IMR-90 (cell line): ENCODE measurements at regions not wholly inside any gene's neighbourhood (a gene's known extent, or its start where the extent isn't known, plus 50 kb on each side); places are given as distances from the start of the nearest gene placed in this dataset.

Experiments
- ATAC-seq: fragments of 200-7000 bp; cut with Tn5 transposase; 2 replicates; pipeline ENCODE4 v1.9.1; 2020; ENCODE audit warnings: low read depth, mild to moderate bottlenecking, moderate library complexity
- BruUV-seq: library from RNA; stranded (reverse); fragments of 400-500 nt; replicated peaks from 2 replicates; lab custom pipeline; 2021; lab: Mats Ljungman, UMichigan
- CTCF ChIA-PET: fragments of 300-600 bp; formaldehyde crosslinking; extraction: SDS; loops from one replicate; lab custom pipeline; 2021; ENCODE audit warnings: antibody characterized with exemption; lab: Yijun Ruan, JAX
- POLR2A ChIA-PET: fragments of 300-600 bp; sonication (Branson Sonifier 250); formaldehyde crosslinking; loops from one replicate; lab custom pipeline; 2022; ENCODE audit warnings: antibody characterized with exemption; ENCODE audit not compliant: unreplicated experiment; lab: Charles Lee
- DNase-seq: peaks from one replicate; pipeline ENCODE4 v3.0.0; 2013
- H2AFZ ChIP-seq: replicated peaks from 2 replicates; pipeline ENCODE3; 2013; ENCODE audit warnings: low read length, mild to moderate bottlenecking; ENCODE audit not compliant: poor library complexity
- H2AK5ac ChIP-seq: 2 replicates; pipeline ENCODE4 v1.6.1; 2013; ENCODE audit warnings: low read depth, low read length, inconsistent platforms
- H2AK9ac ChIP-seq: replicated peaks from 2 replicates; pipeline ENCODE3; 2013; ENCODE audit warnings: mild to moderate bottlenecking, low read depth, low read length, moderate library complexity; ENCODE audit not compliant: poor library complexity
- H2BK120ac ChIP-seq: 2 replicates; pipeline ENCODE4 v1.6.1; 2013; ENCODE audit warnings: low read depth, low read length, inconsistent platforms
- H2BK15ac ChIP-seq: 3 replicates; pipeline ENCODE4 v1.6.1; 2013; ENCODE audit warnings: low read depth, low read length, inconsistent platforms
- H2BK20ac ChIP-seq: 2 replicates; pipeline ENCODE4 v1.6.1; 2013; ENCODE audit warnings: low read depth, mild to moderate bottlenecking, inconsistent platforms, low read length, moderate library complexity
- H2BK5ac ChIP-seq: 2 replicates; pipeline ENCODE4 v1.6.1; 2013; ENCODE audit warnings: mild to moderate bottlenecking, low read depth, low read length, inconsistent platforms; ENCODE audit not compliant: poor library complexity, severe bottlenecking
- H3K14ac ChIP-seq: replicated peaks from 2 replicates; pipeline ENCODE4 v1.6.1; 2013; ENCODE audit warnings: low read depth, low read length, inconsistent platforms
- H3K18ac ChIP-seq: 2 replicates; pipeline ENCODE4 v1.6.1; 2013; ENCODE audit warnings: low read depth, low read length, control low read depth
- H3K23ac ChIP-seq: 2 replicates; pipeline ENCODE4 v1.6.1; 2013; ENCODE audit warnings: low read depth, low read length, inconsistent platforms
- H3K27ac ChIP-seq: 2 replicates; pipeline ENCODE4 v1.5.1; 2013; ENCODE audit warnings: mild to moderate bottlenecking, control low read depth, low read length; ENCODE audit not compliant: insufficient read depth
- H3K27me3 ChIP-seq: 2 replicates; pipeline ENCODE4 v1.6.1; 2013; ENCODE audit warnings: low read length; ENCODE audit not compliant: control insufficient read depth, insufficient read depth
- H3K36me3 ChIP-seq: 2 replicates; pipeline ENCODE4 v1.6.1; 2013; ENCODE audit warnings: low read length, mixed read lengths; ENCODE audit not compliant: control insufficient read depth, insufficient read depth
- H3K4ac ChIP-seq: 2 replicates; pipeline ENCODE4 v1.6.1; 2013; ENCODE audit warnings: low read depth, low read length, inconsistent platforms
- H3K4me1 ChIP-seq: 2 replicates; pipeline ENCODE4 v1.6.1; 2013; ENCODE audit warnings: low read length, mixed read lengths; ENCODE audit not compliant: control insufficient read depth, insufficient read depth
- H3K4me2 ChIP-seq: 2 replicates; pipeline ENCODE4 v1.6.1; 2013; ENCODE audit warnings: low read depth, mild to moderate bottlenecking, control low read depth, low read length, moderate library complexity
- H3K4me3 ChIP-seq: 2 replicates; pipeline ENCODE4 v1.5.1; 2013; ENCODE audit warnings: low read depth, mild to moderate bottlenecking, control low read depth, low read length, moderate library complexity; ENCODE audit not compliant: insufficient read depth
- H3K56ac ChIP-seq: 2 replicates; pipeline ENCODE4 v1.6.1; 2013; ENCODE audit warnings: low read length, inconsistent platforms; ENCODE audit not compliant: insufficient read depth; ENCODE audit errors: extremely low read depth
- H3K79me1 ChIP-seq, 2 experiments: 2 replicates each; pipeline ENCODE4 v1.6.1; 2013; ENCODE audit warnings: low read length in 2 of 2, inconsistent platforms in 1 of 2, low read depth in 1 of 2
- H3K9ac ChIP-seq: 2 replicates; pipeline ENCODE4 v1.6.1; 2013; ENCODE audit warnings: low read depth, low read length, control low read depth
- H3K9me1 ChIP-seq: 2 replicates; pipeline ENCODE4 v1.6.1; 2013; ENCODE audit warnings: low read length, inconsistent platforms; ENCODE audit not compliant: insufficient read depth
- H3K9me3 ChIP-seq: 2 replicates; pipeline ENCODE4 v1.6.1; 2013; ENCODE audit warnings: low read length; ENCODE audit not compliant: control insufficient read depth, insufficient read depth
- H4K20me1 ChIP-seq: 2 replicates; pipeline ENCODE4 v1.6.1; 2013; ENCODE audit warnings: low read length, inconsistent platforms; ENCODE audit not compliant: insufficient read depth
- H4K5ac ChIP-seq: 2 replicates; pipeline ENCODE4 v1.6.1; 2013; ENCODE audit warnings: mild to moderate bottlenecking, low read depth, low read length, control low read depth
- H4K8ac ChIP-seq, 2 experiments: 2 replicates each; pipeline ENCODE4 v1.6.1; 2013; ENCODE audit warnings: low read depth in 2 of 2, low read length in 2 of 2, control low read depth in 1 of 2, inconsistent platforms in 1 of 2
- H4K91ac ChIP-seq: 2 replicates; pipeline ENCODE4 v1.6.1; 2013; ENCODE audit warnings: low read depth, low read length, inconsistent platforms; ENCODE audit not compliant: insufficient read depth
- BHLHE40 ChIP-seq: fragments of 150-350 bp; IDR thresholded peaks from 2 replicates; pipeline ENCODE4 v1.6.1; 2016; ENCODE audit warnings: mild to moderate bottlenecking, low read depth, low read length
- CEBPB ChIP-seq: IDR thresholded peaks from 2 replicates; pipeline ENCODE4 v1.6.1; 2012; ENCODE audit warnings: low read depth, low read length, improper control_type of control experiment
- CHD1 ChIP-seq: IDR thresholded peaks from 2 replicates; pipeline ENCODE4 v1.6.1; 2012; ENCODE audit warnings: low read depth, low read length, improper control_type of control experiment
- FOS ChIP-seq: fragments of 150-350 bp; IDR thresholded peaks from 2 replicates; pipeline ENCODE4 v1.6.1; 2016; ENCODE audit warnings: low read depth, low read length
- MAFK ChIP-seq: IDR thresholded peaks from 2 replicates; pipeline ENCODE4 v1.6.1; 2012; ENCODE audit warnings: low read depth, low read length, improper control_type of control experiment
- MAZ ChIP-seq: IDR thresholded peaks from 2 replicates; pipeline ENCODE4 v1.6.1; 2012; ENCODE audit warnings: low read depth, mild to moderate bottlenecking, low read length, improper control_type of control experiment, moderate library complexity, borderline replicate concordance
- MXI1 ChIP-seq: IDR thresholded peaks from 2 replicates; pipeline ENCODE4 v1.6.1; 2012; ENCODE audit warnings: low read depth, mild to moderate bottlenecking, low read length, moderate library complexity, borderline replicate concordance
- NFE2L2 ChIP-seq: fragments of 150-350 bp; IDR thresholded peaks from 2 replicates; pipeline ENCODE4 v1.6.1; 2016; ENCODE audit warnings: low read depth, mild to moderate bottlenecking, low read length
- POLR2A ChIP-seq: IDR thresholded peaks from 2 replicates; pipeline ENCODE4 v1.6.1; 2012; ENCODE audit warnings: mild to moderate bottlenecking, low read depth, low read length
- RAD21 ChIP-seq: IDR thresholded peaks from 2 replicates; pipeline ENCODE4 v1.6.1; 2012; ENCODE audit warnings: low read length, improper control_type of control experiment
- RCOR1 ChIP-seq: IDR thresholded peaks from 2 replicates; pipeline ENCODE4 v1.6.1; 2012; ENCODE audit warnings: mild to moderate bottlenecking, low read length, improper control_type of control experiment; ENCODE audit not compliant: insufficient replicate concordance
- RFX5 ChIP-seq: IDR thresholded peaks from 2 replicates; pipeline ENCODE4 v1.8.0; 2012; ENCODE audit warnings: low read depth, mild to moderate bottlenecking, low read length, moderate library complexity
- SMC3 ChIP-seq: fragments of 150-350 bp; IDR thresholded peaks from 2 replicates; pipeline ENCODE4 v1.6.1; 2016; ENCODE audit warnings: low read depth, mild to moderate bottlenecking, antibody characterized with exemption, low read length, moderate library complexity
- dilution Hi-C: fragments of 300-500 bp; cut with HindIII; formaldehyde crosslinking; loops from one replicate; pipeline ENCODE4 v1.14.3; 2018; ENCODE audit warnings: low sequenced_read_pairs; ENCODE audit not compliant: unreplicated experiment
- in situ Hi-C: fragments of 300-500 bp; cut with MboI; formaldehyde crosslinking; loops from 3 replicates; pipeline ENCODE4 v1.14.3; 2019; ENCODE audit warnings: low sequenced_read_pairs, inconsistent platforms, mixed read lengths
- intact Hi-C: fragments of 100-400 bp; cut with micrococcal nuclease; formaldehyde crosslinking; loops from 2 replicates; pipeline ENCODE4 v1.10.0; 2022
- TF ChIP-seq, protein P1 (sequence below): fragments of 150-350 bp; IDR thresholded peaks from 2 replicates; pipeline ENCODE4 v1.6.1; 2017; ENCODE audit warnings: mild to moderate bottlenecking, antibody characterized with exemption, low read length, low read depth
- TF ChIP-seq, protein P2 (sequence below): conservative IDR thresholded peaks from 2 replicates; pipeline ENCODE4 v1.5.1; 2012; ENCODE audit warnings: mild to moderate bottlenecking, low read depth, low read length, improper control_type of control experiment
- TF ChIP-seq, protein P3 (sequence below): fragments of 150-350 bp; IDR thresholded peaks from 2 replicates; pipeline ENCODE4 v1.6.1; 2016; ENCODE audit warnings: low read depth, mild to moderate bottlenecking, low read length, moderate library complexity, borderline replicate concordance

DNA sequence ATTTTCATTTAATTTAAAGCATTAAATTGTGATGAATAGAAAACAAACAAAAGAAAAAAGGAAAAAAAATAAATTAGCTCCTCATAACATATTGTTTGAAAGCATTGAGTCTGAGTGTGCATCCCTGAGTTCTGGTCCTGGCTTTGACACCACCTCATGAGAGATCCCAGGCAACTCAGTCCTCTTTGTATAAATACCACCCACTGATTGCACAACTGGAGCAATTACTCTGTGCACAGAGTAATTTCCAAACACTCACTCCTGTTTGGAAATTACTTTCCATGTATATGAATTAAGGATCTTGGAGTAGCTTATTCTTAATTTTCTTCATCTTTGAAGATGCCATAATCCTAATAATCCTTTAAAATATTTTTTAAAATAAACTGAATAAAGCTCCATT is 59.4 kb upstream of the C5orf46 start:
- Histone ChIP-seq H4K5ac (no peak overlapping the region), H3K4me3 (no peak overlapping the region), H3K56ac (no peak overlapping the region), H3K14ac (no peak overlapping the region), H3K9ac (no peak overlapping the region), H2AK5ac (no peak overlapping the region), H3K27ac (no peak overlapping the region), H2BK120ac (no peak overlapping the region), H3K79me1 (no peaks in the 10 kb centered on the region), H4K8ac (no peak overlapping the region), H2BK15ac (no peak overlapping the region), H3K9me3 (no peaks in the 10 kb centered on the region), H2BK20ac (no peak overlapping the region), H2AK9ac (no peak overlapping the region), H3K18ac (no peak overlapping the region), H3K4me1 (no peaks in the 10 kb centered on the region), H2BK5ac (no peak overlapping the region), H3K36me3 (no peaks in the 10 kb centered on the region), H3K9me1 (no peaks in the 10 kb centered on the region), H4K91ac (no peak overlapping the region), H4K20me1 (no peaks in the 10 kb centered on the region), H2AFZ (no peak overlapping the region), H3K23ac (no peak overlapping the region), H3K4me2 (no peak overlapping the region), H3K27me3 (no peaks in the 10 kb centered on the region), H3K4ac (no peak overlapping the region)
- CTCF ChIA-PET, result no interaction called here
- no peak for ATAC-seq
- dilution Hi-C loops, result no loop called here
- DNase-seq, result no peak
- intact Hi-C loops, result no loop called here
- no peak for TF ChIP-seq CHD1
- no peak for TF ChIP-seq MAFK
- no peak for TF ChIP-seq NFE2L2
- TF ChIP-seq RFX5, result no peak
- no peak for TF ChIP-seq MXI1
- TF ChIP-seq RCOR1, result no peak
- TF ChIP-seq FOS, result no peak
- TF ChIP-seq SMC3, result no peak
- TF ChIP-seq, protein P1, sequence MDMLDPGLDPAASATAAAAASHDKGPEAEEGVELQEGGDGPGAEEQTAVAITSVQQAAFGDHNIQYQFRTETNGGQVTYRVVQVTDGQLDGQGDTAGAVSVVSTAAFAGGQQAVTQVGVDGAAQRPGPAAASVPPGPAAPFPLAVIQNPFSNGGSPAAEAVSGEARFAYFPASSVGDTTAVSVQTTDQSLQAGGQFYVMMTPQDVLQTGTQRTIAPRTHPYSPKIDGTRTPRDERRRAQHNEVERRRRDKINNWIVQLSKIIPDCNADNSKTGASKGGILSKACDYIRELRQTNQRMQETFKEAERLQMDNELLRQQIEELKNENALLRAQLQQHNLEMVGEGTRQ, result no peak
- no peak for TF ChIP-seq CEBPB
- no peak for TF ChIP-seq BHLHE40
- no peak for TF ChIP-seq POLR2A
- TF ChIP-seq, protein P2, sequence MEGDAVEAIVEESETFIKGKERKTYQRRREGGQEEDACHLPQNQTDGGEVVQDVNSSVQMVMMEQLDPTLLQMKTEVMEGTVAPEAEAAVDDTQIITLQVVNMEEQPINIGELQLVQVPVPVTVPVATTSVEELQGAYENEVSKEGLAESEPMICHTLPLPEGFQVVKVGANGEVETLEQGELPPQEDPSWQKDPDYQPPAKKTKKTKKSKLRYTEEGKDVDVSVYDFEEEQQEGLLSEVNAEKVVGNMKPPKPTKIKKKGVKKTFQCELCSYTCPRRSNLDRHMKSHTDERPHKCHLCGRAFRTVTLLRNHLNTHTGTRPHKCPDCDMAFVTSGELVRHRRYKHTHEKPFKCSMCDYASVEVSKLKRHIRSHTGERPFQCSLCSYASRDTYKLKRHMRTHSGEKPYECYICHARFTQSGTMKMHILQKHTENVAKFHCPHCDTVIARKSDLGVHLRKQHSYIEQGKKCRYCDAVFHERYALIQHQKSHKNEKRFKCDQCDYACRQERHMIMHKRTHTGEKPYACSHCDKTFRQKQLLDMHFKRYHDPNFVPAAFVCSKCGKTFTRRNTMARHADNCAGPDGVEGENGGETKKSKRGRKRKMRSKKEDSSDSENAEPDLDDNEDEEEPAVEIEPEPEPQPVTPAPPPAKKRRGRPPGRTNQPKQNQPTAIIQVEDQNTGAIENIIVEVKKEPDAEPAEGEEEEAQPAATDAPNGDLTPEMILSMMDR, result no peak
- no peak for TF ChIP-seq MAZ
- TF ChIP-seq, protein P3, sequence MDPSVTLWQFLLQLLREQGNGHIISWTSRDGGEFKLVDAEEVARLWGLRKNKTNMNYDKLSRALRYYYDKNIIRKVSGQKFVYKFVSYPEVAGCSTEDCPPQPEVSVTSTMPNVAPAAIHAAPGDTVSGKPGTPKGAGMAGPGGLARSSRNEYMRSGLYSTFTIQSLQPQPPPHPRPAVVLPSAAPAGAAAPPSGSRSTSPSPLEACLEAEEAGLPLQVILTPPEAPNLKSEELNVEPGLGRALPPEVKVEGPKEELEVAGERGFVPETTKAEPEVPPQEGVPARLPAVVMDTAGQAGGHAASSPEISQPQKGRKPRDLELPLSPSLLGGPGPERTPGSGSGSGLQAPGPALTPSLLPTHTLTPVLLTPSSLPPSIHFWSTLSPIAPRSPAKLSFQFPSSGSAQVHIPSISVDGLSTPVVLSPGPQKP, result no peak
- TF ChIP-seq RAD21, result no peak
- in situ Hi-C loops, result no loop called here
- no TSS peak for BruUV-seq
- POLR2A ChIA-PET, result no interaction called here
